ENCODE measurements at regions not wholly inside any gene's neighbourhood (a gene's known extent, or its start where the extent isn't known, plus 50 kb on each side); places are given as distances from the start of the nearest gene placed in this dataset.

DNA sequence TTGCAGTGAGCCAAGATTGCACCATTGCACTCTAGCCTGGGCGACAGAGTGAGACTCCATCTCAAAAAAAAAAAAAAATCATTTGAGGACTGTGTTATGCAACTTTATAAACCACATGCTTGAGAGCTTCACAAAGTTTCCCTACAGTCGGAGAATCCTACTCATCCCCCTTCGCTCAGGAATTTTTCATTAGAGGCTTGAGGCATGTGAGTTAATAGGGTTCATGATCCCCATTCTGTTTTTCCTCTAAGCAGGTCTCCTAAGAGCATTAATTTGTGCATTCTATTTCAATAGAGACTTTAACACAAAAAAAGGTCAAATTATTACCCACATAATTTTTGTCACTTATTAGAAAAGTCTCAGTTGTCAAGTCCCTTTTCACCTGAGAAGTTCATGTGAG, 103.7 kb upstream of the SOX4 start:
- no peak for DNase-seq
- Mint-ChIP-seq H3K36me3 (ENCODE audit: insufficient read depth, unreplicated experiment) (no peaks in the 10 kb centered on the region), H3K27ac (ENCODE audit: unreplicated experiment) (no peak overlapping the region), H3K4me3 (ENCODE audit: low read depth, unreplicated experiment) (no peak overlapping the region), H3K9me3 (ENCODE audit: low read depth, unreplicated experiment) (no peaks in the 10 kb centered on the region), H3K27me3 (ENCODE audit: unreplicated experiment) (no peaks in the 10 kb centered on the region), H3K4me1 (ENCODE audit: low read depth, unreplicated experiment) (no peaks in the 10 kb centered on the region)
- TF ChIP-seq, protein P1, sequence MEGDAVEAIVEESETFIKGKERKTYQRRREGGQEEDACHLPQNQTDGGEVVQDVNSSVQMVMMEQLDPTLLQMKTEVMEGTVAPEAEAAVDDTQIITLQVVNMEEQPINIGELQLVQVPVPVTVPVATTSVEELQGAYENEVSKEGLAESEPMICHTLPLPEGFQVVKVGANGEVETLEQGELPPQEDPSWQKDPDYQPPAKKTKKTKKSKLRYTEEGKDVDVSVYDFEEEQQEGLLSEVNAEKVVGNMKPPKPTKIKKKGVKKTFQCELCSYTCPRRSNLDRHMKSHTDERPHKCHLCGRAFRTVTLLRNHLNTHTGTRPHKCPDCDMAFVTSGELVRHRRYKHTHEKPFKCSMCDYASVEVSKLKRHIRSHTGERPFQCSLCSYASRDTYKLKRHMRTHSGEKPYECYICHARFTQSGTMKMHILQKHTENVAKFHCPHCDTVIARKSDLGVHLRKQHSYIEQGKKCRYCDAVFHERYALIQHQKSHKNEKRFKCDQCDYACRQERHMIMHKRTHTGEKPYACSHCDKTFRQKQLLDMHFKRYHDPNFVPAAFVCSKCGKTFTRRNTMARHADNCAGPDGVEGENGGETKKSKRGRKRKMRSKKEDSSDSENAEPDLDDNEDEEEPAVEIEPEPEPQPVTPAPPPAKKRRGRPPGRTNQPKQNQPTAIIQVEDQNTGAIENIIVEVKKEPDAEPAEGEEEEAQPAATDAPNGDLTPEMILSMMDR (IDR thresholded peaks at IDR 0.05; ENCODE audit: unreplicated experiment): no peak
- no TSS peak for BruUV-seq (replicated peaks)
- CTCF ChIA-PET: no interaction called here
- intact Hi-C loops (cut with micrococcal nuclease; ENCODE audit: unreplicated experiment): no loop called here

- CTCF ChIA-PET: interaction anchor here (0.7 kb wide), 1 partner anchor 62 kb away, joined by 3 read pairs; no protein-coding TSS in a partner anchor
- Mint-ChIP-seq H3K27me3 (ENCODE audit: unreplicated experiment) (no peaks in the 10 kb centered on the region), H3K9me3 (ENCODE audit: low read depth, unreplicated experiment) (no peaks in the 10 kb centered on the region), H3K27ac (ENCODE audit: unreplicated experiment) (no peak overlapping the region), H3K4me1 (ENCODE audit: low read depth, unreplicated experiment) (no peaks in the 10 kb centered on the region), H3K4me3 (ENCODE audit: low read depth, unreplicated experiment) (no peak overlapping the region), H3K36me3 (ENCODE audit: insufficient read depth, unreplicated experiment) (no peaks in the 10 kb centered on the region)
- intact Hi-C loops (cut with micrococcal nuclease; ENCODE audit: unreplicated experiment): no loop called here
- BruUV-seq (replicated peaks): no TSS peak
- TF ChIP-seq, protein P1 (IDR thresholded peaks at IDR 0.05; ENCODE audit: unreplicated experiment): no peak
- DNase-seq: no peak
Observed at GRCh38 chr6:21491955-21492354, 101.6 kb upstream of the SOX4 start.

GRCh38 chr6:21494505-21494904, 99.0 kb upstream of the SOX4 start:
- no peaks in the 10 kb centered on the region for H3K36me3 Mint-ChIP-seq (ENCODE audit: insufficient read depth, unreplicated experiment)
- no peak for DNase-seq
- no peaks in the 10 kb centered on the region for H3K9me3 Mint-ChIP-seq (ENCODE audit: low read depth, unreplicated experiment)
- CTCF ChIA-PET: interaction anchor here (0.7 kb wide), 1 partner anchor 332 kb away, joined by 5 read pairs; no protein-coding TSS in a partner anchor
- TF ChIP-seq, protein P1 (IDR thresholded peaks at IDR 0.05; ENCODE audit: unreplicated experiment): no peak
- intact Hi-C loops (cut with micrococcal nuclease; ENCODE audit: unreplicated experiment): no loop called here
- no TSS peak for BruUV-seq (replicated peaks)
- H3K4me3 Mint-ChIP-seq (ENCODE audit: low read depth, unreplicated experiment): no peak overlapping the region
- H3K27ac Mint-ChIP-seq (ENCODE audit: unreplicated experiment): no peak overlapping the region
- no peaks in the 10 kb centered on the region for H3K27me3 Mint-ChIP-seq (ENCODE audit: unreplicated experiment)
- no peaks in the 10 kb centered on the region for H3K4me1 Mint-ChIP-seq (ENCODE audit: low read depth, unreplicated experiment)

DNA sequence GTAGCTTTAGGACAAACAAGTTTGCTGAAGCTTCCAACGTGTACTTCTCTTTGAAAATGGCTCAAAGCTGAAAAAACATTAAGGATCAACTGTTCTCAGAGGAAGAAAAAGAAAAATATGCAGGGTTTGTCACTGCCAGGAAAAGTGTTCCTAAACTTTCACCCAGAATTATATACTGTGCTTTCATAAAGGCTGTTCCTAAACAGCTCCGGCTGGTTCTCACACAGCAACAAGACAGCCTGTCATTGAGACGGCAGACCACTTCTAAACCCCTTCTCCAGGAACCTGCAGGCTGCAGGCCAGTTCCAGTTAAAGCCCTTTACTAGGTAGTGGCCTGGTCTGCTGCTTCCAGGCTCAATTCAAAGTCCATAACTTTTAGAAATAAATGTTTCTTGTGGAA, 97.4 kb upstream of the SOX4 start:
- no TSS peak for BruUV-seq (replicated peaks)
- H3K36me3 Mint-ChIP-seq (ENCODE audit: insufficient read depth, unreplicated experiment): no peaks in the 10 kb centered on the region
- intact Hi-C loops (cut with micrococcal nuclease; ENCODE audit: unreplicated experiment): no loop called here
- H3K4me3 Mint-ChIP-seq (ENCODE audit: low read depth, unreplicated experiment): no peak overlapping the region
- no peaks in the 10 kb centered on the region for H3K9me3 Mint-ChIP-seq (ENCODE audit: low read depth, unreplicated experiment)
- CTCF ChIA-PET: no interaction called here
- TF ChIP-seq, protein P1 (IDR thresholded peaks at IDR 0.05; ENCODE audit: unreplicated experiment): no peak
- H3K27ac Mint-ChIP-seq (ENCODE audit: unreplicated experiment): no peak overlapping the region
- H3K4me1 Mint-ChIP-seq (ENCODE audit: low read depth, unreplicated experiment): no peaks in the 10 kb centered on the region
- no peaks in the 10 kb centered on the region for H3K27me3 Mint-ChIP-seq (ENCODE audit: unreplicated experiment)
- no peak for DNase-seq
